Subcutaneous abdominal adipose tissue (tissue), 5 donors: ENCODE measurements at regions not wholly inside any gene's neighbourhood (a gene's known extent, or its start where the extent isn't known, plus 50 kb on each side); places are given as distances from the start of the nearest gene placed in this dataset.

ENCODE experiments used
- H3K27ac ChIP-seq: one replicate; pipeline ENCODE4 v1.7.0; 2013; ENCODE audit warnings: low read depth, mild to moderate bottlenecking, inconsistent platforms, low read length, moderate library complexity
- H3K27me3 ChIP-seq, 5 donors: one replicate each; pipeline ENCODE4 v1.7.0; 2013; ENCODE audit warnings: low read length in 5 of 5, inconsistent platforms in 1 of 5; ENCODE audit not compliant: control insufficient read depth in 5 of 5, insufficient read depth in 4 of 5
- H3K36me3 ChIP-seq, 5 donors: one replicate each; pipeline ENCODE4 v1.7.0; 2013; ENCODE audit warnings: low read length in 5 of 5; ENCODE audit not compliant: control insufficient read depth in 5 of 5, insufficient read depth in 5 of 5
- H3K4me1 ChIP-seq, 5 donors: one replicate each; pipeline ENCODE4 v1.7.0; 2013; ENCODE audit warnings: low read length in 5 of 5, mild to moderate bottlenecking in 3 of 5, moderate library complexity in 1 of 5; ENCODE audit not compliant: control insufficient read depth in 5 of 5, insufficient read depth in 5 of 5
- H3K4me3 ChIP-seq, 5 donors: one replicate each; pipeline ENCODE4 v1.7.0; 2013; ENCODE audit warnings: low read length in 5 of 5, low read depth in 1 of 5
- H3K9ac ChIP-seq, 5 donors: one replicate each; pipeline ENCODE4 v1.7.0; 2013; ENCODE audit warnings: low read length in 5 of 5, mild to moderate bottlenecking in 4 of 5, moderate library complexity in 3 of 5
- H3K9me3 ChIP-seq, 5 donors: one replicate each; pipeline ENCODE4 v1.7.0; 2013; ENCODE audit warnings: low read length in 5 of 5; ENCODE audit not compliant: control insufficient read depth in 5 of 5
- donor health status: healthy.
- donor health status: healthy.
- donor health status: healthy.
- donor health status: healthy.
- donor health status: healthy.

DNA sequence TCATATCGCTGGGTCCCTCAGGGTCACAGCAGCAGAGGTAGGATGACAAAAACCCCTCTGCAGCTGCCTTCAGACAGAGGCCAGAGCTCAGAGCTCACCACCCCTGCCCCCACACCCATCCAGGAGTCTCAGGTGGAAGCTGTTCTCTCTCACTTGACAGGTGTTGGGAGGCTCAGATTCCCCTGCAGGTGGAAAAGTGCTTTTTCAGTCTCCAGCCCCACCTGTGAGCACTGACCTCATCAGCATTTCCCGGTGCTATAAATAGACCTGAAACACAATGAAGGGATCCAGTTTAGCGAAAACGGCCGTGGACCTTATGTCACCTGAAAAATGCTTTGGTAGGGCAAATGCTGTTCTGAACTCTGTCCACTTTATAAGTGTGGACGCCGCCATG, 254.9 kb downstream of the NDUFA10 start:
- Histone ChIP-seq H3K4me1 (peaks cover 0 to 2% (median 0%) of the 10 kb centered on the region in 5 donors), H3K4me3 (no peak overlapping the region), H3K9ac (no peak overlapping the region), H3K9me3 (peaks cover 7 to 19% (median 16%) of the 10 kb centered on the region in 5 donors), H3K36me3 (no peaks in the 10 kb centered on the region), H3K27ac (no peak overlapping the region), H3K27me3 (peaks cover 8 to 23% (median 13%) of the 10 kb centered on the region in 5 donors)

DNA sequence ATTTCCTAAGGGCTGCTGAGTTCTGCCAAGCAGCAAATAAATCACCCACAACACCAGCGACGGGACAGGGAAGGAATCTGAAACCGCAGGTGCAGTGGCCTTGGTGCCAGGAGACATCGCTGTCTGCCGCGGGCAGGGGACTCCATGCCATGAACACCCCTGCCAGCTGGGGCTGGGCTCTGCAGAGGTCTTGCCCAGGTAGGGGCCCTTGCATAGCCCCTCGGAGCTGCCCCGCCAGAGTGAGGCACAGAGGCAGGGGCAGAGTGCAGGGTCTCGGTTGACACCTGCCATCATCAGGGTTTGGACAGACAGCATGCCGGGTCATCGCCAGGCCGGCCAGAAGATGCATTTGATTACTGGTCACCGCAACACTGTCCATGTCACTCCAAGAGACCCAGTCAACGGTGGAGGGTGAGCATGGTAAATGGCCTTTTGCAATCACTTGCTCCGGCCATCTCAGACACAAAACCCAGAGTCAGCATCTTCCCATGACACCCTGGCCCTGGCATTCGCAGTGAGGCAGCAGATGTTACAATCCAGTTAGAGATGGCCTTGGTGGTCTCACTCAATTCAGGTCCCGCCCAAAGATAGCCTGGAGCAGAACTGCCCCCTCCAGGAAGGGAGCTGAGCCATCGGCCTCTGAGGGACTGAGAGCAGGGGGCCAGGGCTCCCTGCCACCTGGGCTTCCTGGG, 255.4 kb downstream of the NDUFA10 start:
- no peak overlapping the region for H3K4me3 ChIP-seq
- no peak overlapping the region for H3K27ac ChIP-seq
- H3K9me3 ChIP-seq = peaks cover 7 to 19% (median 16%) of the 10 kb centered on the region in 5 donors
- H3K27me3 ChIP-seq = peaks cover 8 to 18% (median 13%) of the 10 kb centered on the region in 5 donors
- H3K36me3 ChIP-seq = no peaks in the 10 kb centered on the region
- no peak overlapping the region for H3K9ac ChIP-seq
- no peaks in the 10 kb centered on the region for H3K4me1 ChIP-seq

- H3K4me1 ChIP-seq = no peaks in the 10 kb centered on the region
- H3K4me3 ChIP-seq = no peak overlapping the region
- H3K27me3 ChIP-seq = peaks cover 7 to 11% (median 10%) of the 10 kb centered on the region in 5 donors
- H3K9me3 ChIP-seq = peaks cover 7 to 19% (median 16%) of the 10 kb centered on the region in 5 donors
- no peak overlapping the region for H3K27ac ChIP-seq
- no peak overlapping the region for H3K9ac ChIP-seq
- H3K36me3 ChIP-seq = no peaks in the 10 kb centered on the region
Measured at GRCh38 chr2:239768907-239769553, 256.1 kb downstream of the NDUFA10 start.

- Histone ChIP-seq H3K4me1 (no peaks in the 10 kb centered on the region), H3K9ac (no peak overlapping the region), H3K9me3 (peaks cover 7 to 19% (median 16%) of the 10 kb centered on the region in 5 donors), H3K27me3 (peaks cover 3 to 11% (median 4%) of the 10 kb centered on the region in 5 donors), H3K36me3 (no peaks in the 10 kb centered on the region), H3K27ac (no peak overlapping the region), H3K4me3 (no peak overlapping the region)
Measured at GRCh38 chr2:239768031-239768790, 256.9 kb downstream of the NDUFA10 start.

GRCh38 chr2:239767021-239767905, 257.9 kb downstream of the NDUFA10 start:
- H3K36me3 ChIP-seq = no peaks in the 10 kb centered on the region
- H3K4me3 ChIP-seq = no peak overlapping the region
- H3K27me3 ChIP-seq = peaks cover 3 to 10% (median 4%) of the 10 kb centered on the region in 5 donors
- H3K9me3 ChIP-seq = peaks cover 9 to 16% (median 12%) of the 10 kb centered on the region in 5 donors
- no peak overlapping the region for H3K9ac ChIP-seq
- no peak overlapping the region for H3K27ac ChIP-seq
- H3K4me1 ChIP-seq = no peaks in the 10 kb centered on the region

GRCh38 chr2:239765911-239766310, 259.2 kb downstream of the NDUFA10 start:
- H3K9ac ChIP-seq = no peak overlapping the region
- no peaks in the 10 kb centered on the region for H3K36me3 ChIP-seq
- H3K9me3 ChIP-seq = peaks cover 3 to 9% (median 5%) of the 10 kb centered on the region in 5 donors
- no peaks in the 10 kb centered on the region for H3K4me1 ChIP-seq
- peaks cover 3 to 20% (median 4%) of the 10 kb centered on the region in 5 donors for H3K27me3 ChIP-seq
- H3K27ac ChIP-seq = no peak overlapping the region
- H3K4me3 ChIP-seq = no peak overlapping the region

DNA sequence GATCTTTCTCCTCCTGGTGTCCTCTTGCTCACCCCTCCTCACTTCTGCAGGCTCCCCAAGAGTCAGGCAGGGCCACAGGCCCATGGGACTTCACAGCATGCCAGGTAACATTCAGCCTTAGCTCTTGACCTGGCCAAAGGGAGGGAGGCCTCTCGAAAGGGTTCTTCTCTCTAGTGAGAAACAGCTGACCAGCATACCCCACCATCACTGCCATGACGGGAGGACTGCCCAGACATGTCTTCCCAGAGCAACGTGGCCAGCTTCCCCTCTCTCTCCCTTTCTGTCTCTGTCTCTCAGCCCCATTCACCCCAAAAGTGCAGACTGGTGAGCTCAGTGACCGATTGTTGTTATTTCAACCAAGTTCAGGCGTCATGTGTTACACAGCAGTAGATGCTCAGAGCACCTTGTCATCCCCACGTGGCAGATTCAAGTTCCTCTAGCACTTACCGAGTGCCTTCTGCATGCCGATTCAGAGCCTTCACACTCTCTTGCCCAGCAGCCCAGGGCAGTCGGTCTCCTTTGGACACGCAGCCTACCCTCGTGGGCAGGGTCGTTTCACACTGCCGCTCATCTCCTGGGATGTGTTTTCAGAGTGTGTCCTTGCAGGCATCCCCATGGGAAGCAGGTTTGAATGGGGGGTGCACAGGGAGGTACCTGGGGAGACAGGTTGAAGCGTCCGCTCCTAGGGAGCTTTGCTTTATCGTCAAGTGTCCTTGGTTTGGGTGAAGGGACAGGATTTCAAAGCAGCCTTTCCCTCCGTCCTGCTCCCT, 259.9 kb downstream of the NDUFA10 start:
- no peaks in the 10 kb centered on the region for H3K4me1 ChIP-seq
- H3K36me3 ChIP-seq = no peaks in the 10 kb centered on the region
- H3K9me3 ChIP-seq = peaks cover 5 to 13% (median 11%) of the 10 kb centered on the region in 5 donors
- H3K4me3 ChIP-seq = no peak overlapping the region
- H3K27me3 ChIP-seq = peaks cover 3 to 20% (median 4%) of the 10 kb centered on the region in 5 donors
- H3K9ac ChIP-seq = no peak overlapping the region
- H3K27ac ChIP-seq = no peak overlapping the region

DNA sequence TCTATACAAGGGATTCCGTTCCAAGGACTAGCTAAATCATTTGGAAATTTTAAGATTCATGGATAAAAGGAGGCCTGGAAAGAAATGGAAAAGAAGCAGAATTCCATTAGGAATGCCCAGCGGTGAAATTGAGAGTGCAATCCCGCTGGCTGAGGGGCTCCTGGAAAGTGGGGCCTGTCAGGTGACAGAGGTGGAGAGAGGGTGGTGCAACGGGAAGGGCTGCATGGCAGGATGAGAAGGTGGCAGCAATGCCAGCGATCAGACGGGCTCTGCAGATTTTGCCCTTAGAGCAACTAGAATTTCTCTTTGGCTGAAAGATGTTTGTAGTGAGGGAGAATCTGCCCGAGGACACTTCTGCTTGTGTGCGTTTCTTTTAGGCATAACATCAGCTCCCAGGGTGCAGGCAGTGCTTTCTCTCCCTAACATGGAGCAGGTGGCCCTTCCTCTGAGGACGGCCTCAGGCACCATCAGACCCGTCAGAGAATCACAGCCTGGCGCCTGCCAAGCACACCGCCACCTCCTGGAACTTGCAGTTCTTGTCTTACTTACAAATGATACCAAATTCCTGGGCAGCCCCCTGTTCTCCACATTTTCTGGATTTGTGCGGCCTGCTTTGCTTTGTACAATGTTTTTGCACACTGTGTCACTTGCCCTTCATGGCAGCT, 261.6 kb downstream of the NDUFA10 start:
- peaks cover 3 to 20% (median 4%) of the 10 kb centered on the region in 5 donors for H3K27me3 ChIP-seq
- no peak overlapping the region for H3K9ac ChIP-seq
- H3K27ac ChIP-seq = no peak overlapping the region
- H3K4me1 ChIP-seq = no peaks in the 10 kb centered on the region
- H3K4me3 ChIP-seq = no peak overlapping the region
- no peaks in the 10 kb centered on the region for H3K36me3 ChIP-seq
- peaks cover 7 to 17% (median 15%) of the 10 kb centered on the region in 5 donors for H3K9me3 ChIP-seq
